ENCODE measurements at regions not wholly inside any gene's neighbourhood (a gene's known extent, or its start where the extent isn't known, plus 50 kb on each side); places are given as distances from the start of the nearest gene placed in this dataset.

- Mint-ChIP-seq H3K36me3 (no peaks in the 10 kb centered on the region), H3K9me3 (no peaks in the 10 kb centered on the region), H3K27me3 (peaks cover 0 to 18% (median 3%) of the 10 kb centered on the region in 5 donors), H3K4me3 (no peak overlapping the region), H3K27ac (no peak overlapping the region), H3K4me1 (no peaks in the 10 kb centered on the region)
- POLR2A ChIA-PET, result no interaction called here
- DNase-seq (no peak), ATAC-seq (no peak)
Observed at GRCh38 chr4:67261971-67262370, 283.3 kb downstream of the CENPC start.

- peaks cover 0 to 30% (median 3%) of the 10 kb centered on the region in 5 donors for H3K27me3 Mint-ChIP-seq
- ATAC-seq, result no peak
- no peak overlapping the region for H3K27ac Mint-ChIP-seq
- no peak overlapping the region for H3K4me3 Mint-ChIP-seq
- no peak for DNase-seq
- no peaks in the 10 kb centered on the region for H3K4me1 Mint-ChIP-seq
- no peaks in the 10 kb centered on the region for H3K36me3 Mint-ChIP-seq
- H3K9me3 Mint-ChIP-seq, result peaks cover 0 to 9% (median 0%) of the 10 kb centered on the region in 9 donors
- POLR2A ChIA-PET, result no interaction called here
Observed at GRCh38 chr4:67256388-67257043, 288.8 kb downstream of the CENPC start.

- DNase-seq (no peak), ATAC-seq (no peak)
- Mint-ChIP-seq H3K27ac (no peak overlapping the region), H3K4me1 (no peaks in the 10 kb centered on the region), H3K4me3 (no peak overlapping the region), H3K36me3 (no peaks in the 10 kb centered on the region), H3K9me3 (peaks cover 0 to 9% (median 0%) of the 10 kb centered on the region in 9 donors), H3K27me3 (peaks cover 0 to 4% (median 0%) of the 10 kb centered on the region in 5 donors)
- POLR2A ChIA-PET, result no interaction called here
Observed at GRCh38 chr4:67250131-67250896, 295.0 kb downstream of the CENPC start.

- POLR2A ChIA-PET, result no interaction called here
- DNase-seq (no peak), ATAC-seq (no peak)
- Mint-ChIP-seq H3K4me3 (no peak overlapping the region), H3K4me1 (no peaks in the 10 kb centered on the region), H3K9me3 (peaks cover 0 to 3% (median 0%) of the 10 kb centered on the region in 9 donors), H3K36me3 (no peaks in the 10 kb centered on the region), H3K27ac (no peak overlapping the region), H3K27me3 (peaks cover 0 to 4% (median 0%) of the 10 kb centered on the region in 5 donors)
Observed at GRCh38 chr4:67236788-67237187, 308.5 kb downstream of the CENPC start.

- H3K27me3 Mint-ChIP-seq, result peaks cover 0 to 4% (median 0%) of the 10 kb centered on the region in 5 donors
Observed at GRCh38 chr4:67236318-67236717, 309.0 kb downstream of the CENPC start.

GRCh38 chr4:67234296-67234695 is 311.0 kb downstream of the CENPC start:
- DNase-seq (no peak), ATAC-seq (no peak)
- POLR2A ChIA-PET, result no interaction called here
- no peaks in the 10 kb centered on the region for H3K4me1 Mint-ChIP-seq
- H3K4me3 Mint-ChIP-seq, result no peak overlapping the region
- no peaks in the 10 kb centered on the region for H3K36me3 Mint-ChIP-seq
- peaks cover 0 to 3% (median 0%) of the 10 kb centered on the region in 9 donors for H3K9me3 Mint-ChIP-seq
- no peak overlapping the region for H3K27ac Mint-ChIP-seq
- peaks cover 0 to 4% (median 0%) of the 10 kb centered on the region in 5 donors for H3K27me3 Mint-ChIP-seq

More at GRCh38 chr4:67236318-67236717, 309.0 kb downstream of the CENPC start:
- Mint-ChIP-seq H3K9me3 (peaks cover 0 to 3% (median 0%) of the 10 kb centered on the region in 9 donors), H3K4me3 (no peak overlapping the region), H3K36me3 (no peaks in the 10 kb centered on the region), H3K4me1 (no peaks in the 10 kb centered on the region), H3K27ac (no peak overlapping the region)
- ATAC-seq, result no peak
- POLR2A ChIA-PET, result no interaction called here
- DNase-seq, result no peak

GRCh38 chr4:67229148-67229547 is 316.2 kb downstream of the CENPC start:
- ATAC-seq (no peak), DNase-seq (no peak)
- Mint-ChIP-seq H3K27ac (no peak overlapping the region), H3K9me3 (peaks cover 0 to 9% (median 0%) of the 10 kb centered on the region in 9 donors), H3K36me3 (no peaks in the 10 kb centered on the region), H3K4me3 (no peak overlapping the region), H3K4me1 (no peaks in the 10 kb centered on the region), H3K27me3 (peaks cover 0 to 3% (median 0%) of the 10 kb centered on the region in 5 donors)
- POLR2A ChIA-PET, result no interaction called here

GRCh38 chr4:67220861-67221260 is 324.4 kb downstream of the CENPC start:
- ATAC-seq, result no peak
- POLR2A ChIA-PET, result no interaction called here
- no peaks in the 10 kb centered on the region for H3K4me1 Mint-ChIP-seq
- peaks cover 0 to 5% (median 0%) of the 10 kb centered on the region in 5 donors for H3K27me3 Mint-ChIP-seq
- H3K36me3 Mint-ChIP-seq, result no peaks in the 10 kb centered on the region
- no peak overlapping the region for H3K27ac Mint-ChIP-seq
- H3K9me3 Mint-ChIP-seq, result peaks cover 0 to 3% (median 0%) of the 10 kb centered on the region in 9 donors
- H3K4me3 Mint-ChIP-seq, result no peak overlapping the region
- no peak for DNase-seq

GRCh38 chr4:67218883-67219282 is 326.4 kb downstream of the CENPC start:
- ATAC-seq (no peak), DNase-seq (no peak)
- Mint-ChIP-seq H3K9me3 (peaks cover 0 to 6% (median 0%) of the 10 kb centered on the region in 9 donors), H3K27me3 (peaks cover 0 to 5% (median 0%) of the 10 kb centered on the region in 5 donors), H3K27ac (no peak overlapping the region), H3K36me3 (no peaks in the 10 kb centered on the region), H3K4me3 (no peak overlapping the region), H3K4me1 (no peaks in the 10 kb centered on the region)
- POLR2A ChIA-PET, result no interaction called here

GRCh38 chr4:67207941-67208441 is 337.3 kb downstream of the CENPC start:
- H3K9me3 Mint-ChIP-seq, result peaks cover 0 to 5% (median 2%) of the 10 kb centered on the region in 9 donors
- H3K4me1 Mint-ChIP-seq, result no peaks in the 10 kb centered on the region
- H3K4me3 Mint-ChIP-seq, result no peak overlapping the region
- peaks cover 0 to 2% (median 0%) of the 10 kb centered on the region in 5 donors for H3K27me3 Mint-ChIP-seq
- ATAC-seq, result no peak
- DNase-seq, result no peak
- POLR2A ChIA-PET, result no interaction called here
- no peak overlapping the region for H3K27ac Mint-ChIP-seq
- no peaks in the 10 kb centered on the region for H3K36me3 Mint-ChIP-seq

- no peak overlapping the region for H3K4me3 Mint-ChIP-seq
- no peaks in the 10 kb centered on the region for H3K36me3 Mint-ChIP-seq
- POLR2A ChIA-PET, result no interaction called here
- DNase-seq, result no peak
- H3K27me3 Mint-ChIP-seq, result peaks cover 0 to 2% (median 0%) of the 10 kb centered on the region in 5 donors
- H3K27ac Mint-ChIP-seq, result no peak overlapping the region
- no peaks in the 10 kb centered on the region for H3K4me1 Mint-ChIP-seq
- ATAC-seq, result no peak
- peaks cover 0 to 5% (median 0%) of the 10 kb centered on the region in 9 donors for H3K9me3 Mint-ChIP-seq
Observed at GRCh38 chr4:67204441-67204840, 340.9 kb downstream of the CENPC start.

GRCh38 chr4:67201334-67201733 is 344.0 kb downstream of the CENPC start:
- ATAC-seq (no peak), DNase-seq (no peak)
- no peak overlapping the region for H3K27ac Mint-ChIP-seq
- peaks cover 0 to 2% (median 0%) of the 10 kb centered on the region in 5 donors for H3K27me3 Mint-ChIP-seq
- peaks cover 0 to 5% (median 0%) of the 10 kb centered on the region in 9 donors for H3K9me3 Mint-ChIP-seq
- H3K36me3 Mint-ChIP-seq, result no peaks in the 10 kb centered on the region
- H3K4me1 Mint-ChIP-seq, result no peaks in the 10 kb centered on the region
- POLR2A ChIA-PET, result no interaction called here
- no peak overlapping the region for H3K4me3 Mint-ChIP-seq

- H3K4me1 Mint-ChIP-seq, result no peaks in the 10 kb centered on the region
- no peak overlapping the region for H3K27ac Mint-ChIP-seq
Observed at GRCh38 chr4:67198727-67199126, 346.6 kb downstream of the CENPC start.

More at GRCh38 chr4:67198727-67199126, 346.6 kb downstream of the CENPC start:
- Mint-ChIP-seq H3K9me3 (peaks cover 0 to 5% (median 0%) of the 10 kb centered on the region in 9 donors), H3K4me3 (no peak overlapping the region), H3K36me3 (no peaks in the 10 kb centered on the region), H3K27me3 (no peaks in the 10 kb centered on the region)
- ATAC-seq (no peak), DNase-seq (no peak)
- POLR2A ChIA-PET, result no interaction called here

Data from naive thymus-derived CD8-positive, alpha-beta T cell (primary cell).